Glutamatergic neuron (in vitro differentiated cells): ENCODE measurements at regions not wholly inside any gene's neighbourhood (a gene's known extent, or its start where the extent isn't known, plus 50 kb on each side); places are given as distances from the start of the nearest gene placed in this dataset.
A peak's percentile ranks its signal among the peaks of the same experiment; 100 is the strongest.
"Not testable (repeated sequence)": the region's sequence is repeated elsewhere in the genome, so short reads cannot be mapped to it uniquely, and the experiment has no call there.

Source experiments
- DNase-seq: peaks from one replicate; pipeline ENCODE4 v3.0.0; 2022
- H3K27ac Mint-ChIP-seq: one replicate; pipeline ENCODE4 v1.8.0; 2020; ENCODE audit warnings: mild to moderate bottlenecking, mixed read lengths, inconsistent platforms; ENCODE audit not compliant: unreplicated experiment
- H3K27me3 Mint-ChIP-seq: one replicate; pipeline ENCODE4 v1.8.0; 2020; ENCODE audit warnings: mild to moderate bottlenecking, moderate library complexity, mixed read lengths, inconsistent platforms; ENCODE audit not compliant: unreplicated experiment
- H3K36me3 Mint-ChIP-seq: one replicate; pipeline ENCODE4 v1.8.0; 2020; ENCODE audit warnings: mild to moderate bottlenecking, mixed read lengths, inconsistent platforms; ENCODE audit not compliant: unreplicated experiment
- H3K4me1 Mint-ChIP-seq: one replicate; pipeline ENCODE4 v1.8.0; 2020; ENCODE audit warnings: mild to moderate bottlenecking, low read depth, mixed read lengths, inconsistent platforms; ENCODE audit not compliant: unreplicated experiment
- H3K4me3 Mint-ChIP-seq: one replicate; pipeline ENCODE4 v1.8.0; 2020; ENCODE audit warnings: mild to moderate bottlenecking, mixed read lengths, inconsistent platforms; ENCODE audit not compliant: unreplicated experiment
- H3K9me3 Mint-ChIP-seq: one replicate; pipeline ENCODE4 v1.8.0; 2020; ENCODE audit warnings: mild to moderate bottlenecking, moderate library complexity, mixed read lengths, inconsistent platforms; ENCODE audit not compliant: unreplicated experiment
- TF ChIP-seq, protein P1 (sequence below): fragments of 200-600 bp; sonication (generic); IDR thresholded peaks from one replicate; pipeline ENCODE4 v1.5.0; 2021; ENCODE audit not compliant: partially characterized antibody, unreplicated experiment

DNA sequence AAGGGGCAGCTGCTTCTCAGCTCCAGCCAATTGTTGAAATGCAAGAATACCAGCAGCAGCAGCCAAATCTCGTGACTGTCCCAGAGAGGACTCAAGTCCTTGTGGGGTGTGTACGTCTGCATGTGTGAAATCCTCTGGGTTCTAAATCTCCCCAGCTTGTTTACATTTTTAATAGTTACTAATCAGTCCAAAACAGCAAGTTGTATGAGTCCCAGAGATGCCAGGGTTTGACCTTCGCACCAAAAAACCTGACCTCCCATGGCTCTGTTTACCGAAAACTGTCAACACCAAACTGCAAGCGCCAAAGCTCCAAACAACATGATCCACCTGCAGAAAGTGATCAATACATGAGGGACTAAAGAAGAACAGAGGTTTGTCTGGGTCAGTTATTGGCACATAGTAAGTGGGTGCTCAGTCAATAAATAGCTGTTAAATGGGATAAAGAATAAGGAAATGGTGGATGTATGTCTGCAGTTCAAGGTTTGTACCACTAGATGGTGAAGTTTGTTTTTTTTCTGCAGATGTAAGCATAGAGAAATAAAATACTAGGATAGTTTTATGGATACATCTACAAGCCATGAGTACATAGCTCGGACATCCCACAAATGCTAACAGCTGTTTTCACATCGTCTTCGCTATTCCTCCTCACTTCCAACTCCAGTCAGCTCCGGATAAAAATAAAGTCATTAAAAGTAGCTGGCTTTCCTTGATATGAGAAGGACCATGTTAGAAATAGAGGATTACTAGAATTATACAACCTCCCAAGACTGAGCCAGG lies 85.3 kb upstream of the ADRB2 start:
- DNase-seq, result no peak
- H3K27me3 Mint-ChIP-seq, result peaks cover 2% of the 10 kb centered on the region
- no peak overlapping the region for H3K4me3 Mint-ChIP-seq

DNA sequence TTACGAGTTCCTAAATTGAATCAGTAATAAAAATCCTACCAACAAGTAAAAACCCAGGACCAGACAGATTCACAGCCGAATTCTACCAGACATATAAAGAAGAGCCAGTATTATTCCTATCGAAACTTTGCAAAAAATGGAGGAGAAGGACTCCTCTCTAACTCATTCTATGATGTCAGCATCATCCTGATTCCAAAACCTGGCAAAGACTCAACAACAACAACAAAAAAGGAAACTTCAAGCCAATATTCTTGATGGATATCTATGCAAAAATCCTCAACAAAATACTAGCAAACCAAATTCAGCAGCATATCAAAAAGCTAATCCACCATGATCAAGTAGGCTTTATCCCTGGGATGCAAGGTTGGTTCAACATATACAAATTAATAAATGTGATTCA lies 84.6 kb upstream of the ADRB2 start:
- not testable (repeated sequence) for H3K9me3 Mint-ChIP-seq, DNase-seq, H3K36me3 Mint-ChIP-seq, H3K27ac Mint-ChIP-seq, H3K27me3 Mint-ChIP-seq, H3K4me3 Mint-ChIP-seq, H3K4me1 Mint-ChIP-seq

More for the DNA sequence above, 85.3 kb upstream of the ADRB2 start:
- Mint-ChIP-seq H3K27ac (no peak overlapping the region), H3K4me1 (no peaks in the 10 kb centered on the region), H3K36me3 (no peaks in the 10 kb centered on the region), H3K9me3 (no peaks in the 10 kb centered on the region)
- TF ChIP-seq, protein P1, sequence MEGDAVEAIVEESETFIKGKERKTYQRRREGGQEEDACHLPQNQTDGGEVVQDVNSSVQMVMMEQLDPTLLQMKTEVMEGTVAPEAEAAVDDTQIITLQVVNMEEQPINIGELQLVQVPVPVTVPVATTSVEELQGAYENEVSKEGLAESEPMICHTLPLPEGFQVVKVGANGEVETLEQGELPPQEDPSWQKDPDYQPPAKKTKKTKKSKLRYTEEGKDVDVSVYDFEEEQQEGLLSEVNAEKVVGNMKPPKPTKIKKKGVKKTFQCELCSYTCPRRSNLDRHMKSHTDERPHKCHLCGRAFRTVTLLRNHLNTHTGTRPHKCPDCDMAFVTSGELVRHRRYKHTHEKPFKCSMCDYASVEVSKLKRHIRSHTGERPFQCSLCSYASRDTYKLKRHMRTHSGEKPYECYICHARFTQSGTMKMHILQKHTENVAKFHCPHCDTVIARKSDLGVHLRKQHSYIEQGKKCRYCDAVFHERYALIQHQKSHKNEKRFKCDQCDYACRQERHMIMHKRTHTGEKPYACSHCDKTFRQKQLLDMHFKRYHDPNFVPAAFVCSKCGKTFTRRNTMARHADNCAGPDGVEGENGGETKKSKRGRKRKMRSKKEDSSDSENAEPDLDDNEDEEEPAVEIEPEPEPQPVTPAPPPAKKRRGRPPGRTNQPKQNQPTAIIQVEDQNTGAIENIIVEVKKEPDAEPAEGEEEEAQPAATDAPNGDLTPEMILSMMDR, result peak; percentile 93

GRCh38 chr5:148744380-148744779 lies 82.0 kb upstream of the ADRB2 start:
- not testable (repeated sequence) for H3K27me3 Mint-ChIP-seq, H3K36me3 Mint-ChIP-seq, H3K27ac Mint-ChIP-seq, DNase-seq, H3K9me3 Mint-ChIP-seq, H3K4me3 Mint-ChIP-seq, H3K4me1 Mint-ChIP-seq

- Mint-ChIP-seq H3K36me3 (no peaks in the 10 kb centered on the region), H3K4me1 (no peaks in the 10 kb centered on the region), H3K27ac (no peak overlapping the region), H3K4me3 (no peak overlapping the region), H3K27me3 (peaks cover 2% of the 10 kb centered on the region), H3K9me3 (no peaks in the 10 kb centered on the region)
- TF ChIP-seq, protein P1, result no peak
- no peak for DNase-seq
These were observed 79.4 kb upstream of the ADRB2 start for GRCh38 chr5:148746826-148747535.

DNA sequence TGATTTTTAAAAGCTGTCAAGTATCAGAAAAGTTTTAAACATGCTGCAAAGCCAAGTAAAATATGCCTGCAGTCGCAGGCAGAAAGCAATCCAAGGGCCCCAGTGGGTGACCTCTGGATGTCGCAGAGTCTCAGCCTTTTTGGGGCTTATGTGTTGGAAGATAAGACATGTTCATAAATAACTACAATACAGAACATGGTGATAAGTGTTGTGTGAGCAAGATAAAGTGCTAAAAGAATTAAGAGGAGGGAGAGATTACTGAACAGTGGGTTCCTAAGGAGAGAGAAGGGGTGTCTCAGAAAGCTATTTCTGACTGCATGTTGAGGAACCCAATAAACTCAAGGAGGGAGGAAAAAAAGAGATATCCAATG lies 78.9 kb upstream of the ADRB2 start:
- Mint-ChIP-seq H3K4me3 (no peak overlapping the region), H3K4me1 (no peaks in the 10 kb centered on the region), H3K9me3 (no peaks in the 10 kb centered on the region), H3K36me3 (no peaks in the 10 kb centered on the region), H3K27me3 (peaks cover 2% of the 10 kb centered on the region), H3K27ac (no peak overlapping the region)
- TF ChIP-seq, protein P1, result no peak
- no peak for DNase-seq
